Heart right ventricle (tissue), 16 donors: ENCODE measurements at regions not wholly inside any gene's neighbourhood (a gene's known extent, or its start where the extent isn't known, plus 50 kb on each side); places are given as distances from the start of the nearest gene placed in this dataset.

ENCODE experiments used
- ATAC-seq, 8 donors: fragments of 200-7000 bp; cut with Tn5 transposase; one replicate each; pipeline ENCODE4 v1.9.1; 2020; ENCODE audit warnings: mild to moderate bottlenecking in 8 of 8, moderate library complexity in 8 of 8, moderate number of reproducible peaks in 1 of 8
- DNase-seq, 2 donors: peaks; one replicate each; pipeline ENCODE4 v3.0.0-alpha.2; 2020
- H3K27ac ChIP-seq, 10 donors: fragments of 200-600 bp; sonication (generic) in 2 of 10; one replicate each; pipeline versions ENCODE4 v1.5.0 to v1.8.0; 2020 to 2022; ENCODE audit warnings: mild to moderate bottlenecking in 3 of 10
- H3K27me3 ChIP-seq, 7 donors: fragments of 200-600 bp; one replicate each; pipeline ENCODE4 v1.8.0; 2021 to 2022; ENCODE audit warnings: mild to moderate bottlenecking in 2 of 7
- H3K36me3 ChIP-seq, 9 donors: fragments of 200-600 bp; sonication (generic) in 1 of 9; one replicate each; pipeline versions ENCODE4 v1.5.0 to v1.8.0; 2020 to 2022; ENCODE audit warnings: mild to moderate bottlenecking in 2 of 9
- H3K4me1 ChIP-seq, 9 donors: fragments of 200-600 bp; sonication (generic) in 1 of 9; one replicate each; pipeline versions ENCODE4 v1.5.0 to v1.8.0; 2020 to 2022; ENCODE audit warnings: mild to moderate bottlenecking in 4 of 9
- H3K4me3 ChIP-seq, 10 donors: fragments of 200-600 bp; sonication (generic) in 2 of 10; one replicate each; pipeline versions ENCODE4 v1.5.0 to v1.8.0; 2020 to 2022; ENCODE audit warnings: mild to moderate bottlenecking in 7 of 10, moderate library complexity in 2 of 10
- H3K9me3 ChIP-seq, 11 donors: fragments of 200-600 bp in 10 of 11; sonication (generic) in 2 of 11; one replicate each; pipeline versions ENCODE4 v1.5.0 to v1.8.0; 2013 to 2022; ENCODE audit warnings: mild to moderate bottlenecking in 2 of 11, control low read depth in 1 of 11, moderate library complexity in 1 of 11
- CTCF ChIP-seq, 9 donors: fragments of 200-600 bp; sonication (generic) in 2 of 9; IDR thresholded peaks; one replicate each; pipeline versions ENCODE4 v1.5.0 to v1.8.0; 2021 to 2022; ENCODE audit warnings: antibody characterized with exemption in 9 of 9, mild to moderate bottlenecking in 5 of 9, moderate library complexity in 1 of 9
- WGBS, 2 donors: extraction: QIAGEN DNeasy Blood & Tissue Kit; methylation state at CpG; one replicate each; pipeline ENCODE4 v1.1.7; 2013; ENCODE audit warnings: inconsistent platforms in 1 of 2; 5-methylcytosine and 5-hydroxymethylcytosine counted together
- intact Hi-C, 10 donors: fragments of 100-400 bp; cut with DNase I; formaldehyde crosslinking; loops; one replicate each; pipeline versions ENCODE4 v1.11.1 to v1.14.2; 2022
- donor health status: Arrhythmogenic right ventricular cardiomyopathy.
- donor health status: ischemic (EF 13 %, LVEDD 7.1; RV severe dilation, severe dysfunction).
- donor health status: healthy with polysubstance abuse.
- donor health status: DM: no; HTN: yes; CAD: no.
- donor health status: DM: no; HTN: no; CAD: no.
- donor health status: ischemic (EF 25% LVEDD 6.9; RV normal size, moderate dysfunction).
- donor health status: ischemic (EF 25% LVEDD 5.7; RV mildly dilated, moderate dysfunction).
- donor health status: healthy.
- donor health status: DM: yes; HTN: yes; CAD: no.
- donor health status: Ischemic cardiomyopathy.
- donor health status: ischemic (EF 35%, LVEDD 5.7; RV mildly dilated, moderate dysfunction).
- donor health status: nonischemic (EF 11% LVEDD 7.7; RV severe dilation, severe dysfunction).
- donor health status: DM: yes; HTN: yes; CAD: no.
- donor health status: PGD.
- donor health status: ischemic (EF 29% LVEDD 5.4; RV normal size, mild dysfunction).
- donor health status: nonischemic (EF 23%, LVEDD 6.1; RV moderate dilation, normal function).

GRCh38 chr3:72359743-72360142, 488.5 kb downstream of the SHQ1 start:
- no peak for ATAC-seq
- Histone ChIP-seq H3K27me3 (no peaks in the 10 kb centered on the region), H3K4me1 (no peaks in the 10 kb centered on the region), H3K4me3 (no peak overlapping the region), H3K9me3 (no peaks in the 10 kb centered on the region), H3K27ac (no peak overlapping the region), H3K36me3 (no peaks in the 10 kb centered on the region)
- intact Hi-C loops: no loop called here
- no peak for DNase-seq
- TF ChIP-seq CTCF (IDR thresholded peaks at IDR 0.05): no peak
- WGBS, 2 donors: 78 to 92% methylated on average over 1 of the region's 1 CpG

GRCh38 chr3:72355168-72355567, 493.1 kb downstream of the SHQ1 start:
- no peaks in the 10 kb centered on the region for H3K4me1 ChIP-seq
- no peak overlapping the region for H3K4me3 ChIP-seq
- H3K9me3 ChIP-seq: no peaks in the 10 kb centered on the region
- no peaks in the 10 kb centered on the region for H3K36me3 ChIP-seq
- DNase-seq (no peak), ATAC-seq (no peak)
- intact Hi-C loops: no loop called here
- no peak overlapping the region for H3K27ac ChIP-seq
- no peak for TF ChIP-seq CTCF (IDR thresholded peaks at IDR 0.05)
- H3K27me3 ChIP-seq: no peaks in the 10 kb centered on the region

GRCh38 chr3:72354486-72354885, 493.8 kb downstream of the SHQ1 start:
- ATAC-seq (no peak), DNase-seq (no peak)
- Histone ChIP-seq H3K27me3 (no peaks in the 10 kb centered on the region), H3K36me3 (no peaks in the 10 kb centered on the region), H3K4me1 (no peaks in the 10 kb centered on the region), H3K9me3 (no peaks in the 10 kb centered on the region), H3K4me3 (no peak overlapping the region), H3K27ac (no peak overlapping the region)
- no peak for TF ChIP-seq CTCF (IDR thresholded peaks at IDR 0.05)
- intact Hi-C loops: no loop called here
- WGBS, 2 donors: 94 to 100% methylated on average over 1 of the region's 1 CpG

- Histone ChIP-seq H3K4me1 (peaks cover 0 to 3% (median 0%) of the 10 kb centered on the region in 9 donors), H3K4me3 (no peak overlapping the region), H3K27me3 (no peaks in the 10 kb centered on the region), H3K9me3 (no peaks in the 10 kb centered on the region), H3K27ac (no peak overlapping the region), H3K36me3 (no peaks in the 10 kb centered on the region)
- no peak for DNase-seq
- intact Hi-C loops: no loop called here
- no peak for TF ChIP-seq CTCF (IDR thresholded peaks at IDR 0.05)
- no peak for ATAC-seq
- WGBS, 2 donors: 86 to 90% methylated on average over 18 of the region's 18 CpGs
These were observed 494.8 kb downstream of the SHQ1 start for GRCh38 chr3:72353236-72354128.
